GM19438 (cell line): ENCODE measurements at regions not wholly inside any gene's neighbourhood (a gene's known extent, or its start where the extent isn't known, plus 50 kb on each side); places are given as distances from the start of the nearest gene placed in this dataset.

Experiments used
- ATAC-seq: cut with Tn5 transposase; IDR thresholded peaks from one replicate; pipeline ENCODE4 v1.9.1; 2021; ENCODE audit warnings: low read depth; ENCODE audit not compliant: unreplicated experiment

DNA sequence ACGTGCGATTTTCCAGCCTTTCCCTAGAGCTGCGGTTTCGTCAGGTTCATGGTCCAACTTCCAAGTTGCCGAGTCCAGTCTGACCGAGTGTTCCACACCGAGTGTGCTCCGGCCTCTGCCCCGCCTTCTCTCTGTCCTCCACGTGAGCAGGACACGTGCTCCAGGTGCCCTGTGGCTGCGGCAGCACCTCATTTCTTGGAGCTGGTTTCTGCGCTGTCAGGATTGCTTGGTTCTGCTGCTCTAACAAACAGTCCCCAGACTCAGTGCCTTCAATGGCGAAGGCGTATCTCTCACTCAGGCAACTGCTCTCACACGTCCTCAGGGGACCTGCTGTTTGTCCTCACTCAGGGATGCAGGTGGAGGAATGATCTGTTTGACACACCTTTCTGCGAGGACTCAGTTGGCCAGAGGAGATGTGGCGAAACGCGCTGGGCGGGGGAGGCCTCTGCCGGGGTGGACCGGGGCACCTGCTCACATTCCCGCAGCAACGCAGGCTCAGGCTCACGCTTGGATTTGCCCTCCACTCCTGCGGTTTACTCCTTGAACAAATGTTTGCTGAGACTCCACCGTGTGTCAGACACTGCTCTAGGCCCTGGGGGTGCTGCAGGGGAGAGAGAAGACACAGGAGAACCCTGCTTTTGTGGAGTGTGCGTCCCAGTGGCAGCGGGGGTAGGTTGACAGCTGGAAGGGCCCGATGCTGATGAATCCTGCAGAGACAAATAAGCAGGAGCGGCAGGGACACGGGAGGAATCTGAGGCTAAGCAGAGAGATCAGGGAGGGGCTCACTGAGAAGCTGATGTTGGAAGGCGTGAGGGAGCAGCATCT is 63.4 kb upstream of the FBRSL1 start:
- no peak for ATAC-seq

DNA sequence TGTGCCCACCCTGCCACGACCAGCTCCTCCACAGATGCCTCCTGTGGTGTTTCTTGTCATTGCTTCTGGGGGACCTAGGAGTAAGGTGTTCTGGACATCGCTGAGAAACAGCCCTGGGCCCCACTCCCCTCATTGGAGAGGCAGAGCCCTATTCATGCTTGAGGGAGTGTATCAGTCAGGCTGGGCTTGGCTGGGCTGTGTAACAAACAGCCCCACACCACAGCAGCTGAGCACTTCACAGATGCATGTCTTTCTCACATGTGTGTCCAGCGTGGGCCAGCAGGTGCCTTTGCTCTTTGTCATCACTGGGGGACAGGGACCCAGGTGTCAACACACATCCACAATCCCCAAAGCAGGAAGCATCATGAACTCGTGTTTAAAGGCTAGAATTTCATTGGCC is 65.1 kb upstream of the FBRSL1 start:
- ATAC-seq: no peak

DNA sequence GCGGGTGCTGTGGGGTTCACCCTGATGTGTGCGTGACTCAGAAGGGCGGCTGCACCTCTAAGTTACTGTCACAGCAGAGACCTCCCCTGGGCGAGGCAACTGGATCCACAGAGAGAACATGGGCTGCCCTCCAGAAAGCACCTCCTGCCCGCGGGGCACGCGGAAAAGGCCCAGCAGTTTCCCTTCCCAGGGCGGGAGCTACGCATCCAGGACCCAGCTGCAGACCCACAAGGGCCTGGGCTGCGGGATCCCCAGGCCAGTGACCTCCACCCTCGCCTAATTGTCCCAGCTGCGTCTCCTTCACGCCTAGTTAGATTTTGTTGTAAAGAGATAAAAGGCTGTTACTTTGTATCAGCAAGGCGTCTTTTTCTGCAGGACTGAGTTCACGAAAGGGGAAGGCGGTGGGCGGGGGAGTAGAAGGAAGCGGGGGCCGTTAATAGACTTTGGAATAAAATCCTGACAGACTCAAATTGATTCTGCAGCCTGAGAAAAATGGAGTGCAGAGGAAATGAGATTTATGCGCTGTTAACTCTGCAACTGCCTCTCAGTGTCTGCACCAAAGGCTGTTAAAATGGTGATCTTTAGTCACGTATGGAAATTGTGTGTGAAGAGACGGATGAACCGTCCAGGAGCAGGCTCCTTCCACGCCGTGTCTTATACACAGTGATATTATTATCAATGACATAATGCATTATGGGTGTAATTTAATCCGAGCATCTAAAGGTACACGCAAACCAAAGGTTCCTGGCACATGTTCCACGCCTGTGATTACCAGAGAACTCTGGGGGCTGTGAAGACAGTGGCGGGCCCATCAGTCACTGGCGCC is 65.9 kb upstream of the FBRSL1 start:
- ATAC-seq: no peak

DNA sequence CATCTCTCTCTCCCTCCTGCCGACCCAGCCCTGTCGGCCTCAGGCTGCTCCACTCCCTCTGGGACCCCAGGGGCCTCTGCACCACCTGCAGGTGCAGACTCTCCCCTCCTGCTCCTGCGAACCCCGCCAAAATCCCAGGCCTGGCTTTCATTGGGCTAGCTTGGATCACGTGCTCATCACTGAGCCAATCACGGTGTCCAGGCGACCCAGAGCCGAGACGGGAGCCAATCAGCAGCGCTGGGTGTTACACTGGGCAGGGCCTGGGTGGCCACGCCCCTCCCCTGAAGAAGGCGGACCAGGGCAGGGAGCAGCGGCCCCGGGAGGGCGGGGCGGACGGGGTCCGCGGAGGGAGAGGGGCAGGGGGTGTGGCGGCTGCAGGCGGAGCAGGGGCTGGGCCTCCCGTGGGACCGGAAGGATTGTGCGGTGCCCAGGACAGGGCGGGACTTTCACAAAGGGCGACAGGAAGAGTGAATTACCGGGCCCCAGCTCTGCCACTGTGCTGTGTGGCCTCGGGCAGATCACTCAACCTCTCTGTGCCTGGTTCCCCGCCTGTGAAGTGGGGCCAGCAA is 66.6 kb upstream of the FBRSL1 start:
- ATAC-seq: no peak

DNA sequence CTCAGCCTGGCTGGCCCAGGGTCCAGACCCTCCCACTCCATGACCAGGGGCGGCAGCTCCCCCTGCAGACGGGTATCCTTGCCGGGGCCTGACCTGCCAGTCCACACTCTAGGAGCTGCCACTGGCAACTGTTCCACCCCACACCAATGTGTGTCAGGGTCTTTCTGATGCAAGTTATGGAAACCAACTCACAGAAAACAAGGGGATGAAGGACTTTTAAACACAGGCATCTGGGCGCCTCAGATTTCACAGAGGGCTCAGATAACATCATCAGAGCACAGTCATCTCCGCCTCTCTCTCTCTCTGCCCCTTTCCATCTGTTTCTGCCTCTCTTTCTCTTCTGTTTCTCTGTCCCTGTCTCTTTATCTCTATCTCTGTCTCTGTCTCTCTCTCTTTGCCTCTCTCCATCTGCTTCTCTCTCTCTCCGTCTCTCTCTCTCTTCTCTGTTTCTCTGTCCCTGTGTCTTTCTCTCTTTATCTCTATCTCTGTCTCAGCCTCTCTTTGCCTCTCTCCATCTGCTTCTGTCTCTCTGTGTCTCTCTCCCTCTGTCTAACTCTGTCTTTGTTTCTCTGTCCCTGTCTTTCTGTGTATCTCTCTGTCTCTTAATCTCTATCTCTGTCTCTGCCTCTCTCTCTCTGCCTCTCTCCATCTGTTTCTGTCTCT is 67.4 kb upstream of the FBRSL1 start:
- ATAC-seq: no peak

DNA sequence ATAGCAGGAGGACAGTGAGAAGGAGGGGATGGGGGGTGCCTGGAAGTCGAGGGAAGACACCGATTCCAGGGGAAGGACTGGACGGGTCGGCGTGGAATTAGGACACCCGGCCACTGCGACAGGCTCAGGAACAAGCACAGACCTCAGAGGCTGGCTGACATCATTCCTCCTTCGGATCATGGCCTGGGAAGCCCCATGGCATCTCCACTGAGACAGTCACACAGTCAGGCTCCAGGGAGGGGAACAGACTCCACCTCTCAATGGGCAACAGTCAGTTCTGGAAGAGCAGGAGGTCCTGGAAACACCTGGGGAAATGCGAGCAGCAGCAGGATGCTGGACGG is 67.9 kb upstream of the FBRSL1 start:
- ATAC-seq: no peak

DNA sequence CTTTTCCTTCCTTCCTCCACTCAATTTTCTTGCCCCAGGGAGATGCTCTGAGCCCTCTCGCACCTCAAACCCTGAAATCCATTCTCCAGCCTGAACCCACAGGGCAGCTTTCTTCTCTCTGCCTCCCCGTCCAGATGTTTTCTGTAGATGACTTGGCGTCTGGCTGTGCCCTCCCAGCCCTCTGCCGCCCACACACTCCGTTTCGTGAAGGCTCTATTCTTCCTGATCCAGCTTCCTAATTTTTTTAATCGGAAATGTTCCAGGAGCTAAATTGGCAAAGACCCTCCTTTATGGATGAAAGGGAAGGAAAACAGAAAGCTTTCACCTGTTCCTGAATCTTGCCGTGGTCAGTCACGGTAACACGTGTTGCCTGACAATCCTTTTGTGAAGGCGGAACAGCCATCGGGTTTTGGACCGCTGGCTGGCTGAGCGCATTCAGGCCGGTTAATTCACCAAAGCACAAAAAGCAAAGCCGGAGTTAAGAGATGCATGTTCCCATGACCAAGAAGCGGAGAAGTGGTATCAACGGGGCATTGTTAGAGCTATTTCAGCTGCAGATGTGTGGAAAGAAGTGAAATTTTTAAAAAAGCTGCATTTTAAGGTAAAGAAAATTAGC is 70.2 kb upstream of the FBRSL1 start:
- ATAC-seq: no peak

DNA sequence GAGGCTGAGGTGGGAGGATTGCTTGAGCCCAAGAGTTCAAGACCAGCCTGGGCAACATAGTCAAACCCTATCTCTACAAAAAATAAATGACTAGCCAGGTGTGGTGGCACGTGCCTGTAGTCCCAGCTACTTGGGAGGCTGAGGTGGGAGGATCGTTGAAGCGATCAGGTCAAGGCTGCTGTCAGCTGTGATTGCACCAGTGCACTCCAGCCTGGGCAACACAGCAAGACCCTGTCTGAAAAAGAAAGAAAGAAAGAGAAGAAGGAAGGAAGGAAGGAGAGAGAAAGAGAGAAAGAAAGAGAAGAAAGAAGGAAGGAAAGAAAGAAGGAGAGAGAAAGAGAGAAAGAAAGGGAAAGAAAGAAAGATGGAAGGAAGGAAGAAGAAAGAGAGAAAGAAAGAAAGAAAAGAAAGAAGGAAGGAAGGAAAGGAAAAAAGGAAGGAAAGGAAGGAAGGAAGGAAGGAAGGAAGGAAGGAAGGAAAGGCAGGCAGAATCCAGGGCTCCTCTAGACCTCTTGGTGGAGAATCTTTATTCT is 71.5 kb upstream of the FBRSL1 start:
- ATAC-seq: no peak

DNA sequence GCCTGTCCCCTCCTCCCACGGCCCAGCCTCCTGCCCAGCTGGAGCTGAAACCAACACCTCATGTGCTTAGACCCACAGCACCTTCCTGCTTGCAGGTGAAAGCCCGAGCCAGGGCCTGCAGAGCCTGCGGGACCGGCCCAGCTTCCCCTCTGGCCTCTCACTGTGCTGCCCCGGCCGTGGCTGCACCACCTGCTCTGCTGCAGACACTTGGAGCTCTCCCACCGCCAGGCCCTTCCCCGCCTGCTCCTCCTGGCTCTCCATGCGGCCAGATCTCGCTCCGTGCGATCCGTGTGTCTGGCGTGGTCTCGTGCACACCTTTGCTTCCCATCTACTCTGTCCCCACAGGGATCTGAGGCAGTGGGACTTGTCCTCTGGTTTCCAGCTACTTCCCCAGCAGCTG is 72.2 kb upstream of the FBRSL1 start:
- ATAC-seq: no peak

DNA sequence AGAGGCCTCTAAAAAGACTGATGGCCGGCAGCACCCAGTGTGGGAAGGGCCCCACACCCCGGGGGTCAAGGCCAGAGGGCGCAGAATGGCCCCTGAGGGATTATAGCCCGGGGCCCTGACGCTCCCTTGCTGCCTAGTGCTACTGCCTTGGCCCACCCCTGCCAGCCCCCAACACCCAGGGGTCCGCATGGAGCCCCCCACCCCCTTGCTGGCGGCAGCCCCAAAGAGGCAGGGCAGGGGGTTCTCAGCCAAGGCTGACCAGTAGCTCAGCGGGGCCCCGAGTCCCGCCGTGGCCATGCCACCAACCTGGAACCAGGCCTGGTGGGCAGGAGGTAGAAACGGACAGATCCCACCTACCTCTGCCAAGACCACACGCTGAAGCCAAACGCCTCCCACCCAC is 73.1 kb upstream of the FBRSL1 start:
- ATAC-seq: no peak

DNA sequence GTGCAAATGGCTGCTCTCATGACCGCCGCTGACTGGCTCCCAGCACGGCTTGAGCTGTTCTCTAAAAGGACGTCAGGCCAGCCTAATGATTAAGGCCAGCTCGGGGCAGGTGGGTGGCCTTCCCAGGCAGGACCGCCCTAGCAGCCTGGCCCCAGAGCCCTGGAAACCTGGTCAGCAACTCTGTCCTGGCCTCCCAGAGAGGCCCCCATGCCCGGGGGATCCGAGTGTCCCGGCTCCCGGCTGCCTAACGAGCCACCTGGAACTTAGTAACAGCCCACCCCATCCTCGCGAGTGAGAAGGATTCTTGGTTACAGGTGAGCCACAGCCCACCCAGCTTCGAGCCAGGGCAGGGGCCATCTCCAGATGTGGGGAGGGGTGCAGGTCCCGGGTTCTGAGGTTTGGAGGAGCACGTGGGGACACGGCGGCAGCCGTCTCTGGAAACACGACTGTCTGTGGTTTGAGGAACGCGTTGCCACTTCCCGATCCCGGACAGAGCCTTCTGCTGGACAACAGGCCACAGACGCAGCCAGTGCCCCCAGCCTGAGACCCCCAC is 73.8 kb upstream of the FBRSL1 start:
- ATAC-seq: no peak

DNA sequence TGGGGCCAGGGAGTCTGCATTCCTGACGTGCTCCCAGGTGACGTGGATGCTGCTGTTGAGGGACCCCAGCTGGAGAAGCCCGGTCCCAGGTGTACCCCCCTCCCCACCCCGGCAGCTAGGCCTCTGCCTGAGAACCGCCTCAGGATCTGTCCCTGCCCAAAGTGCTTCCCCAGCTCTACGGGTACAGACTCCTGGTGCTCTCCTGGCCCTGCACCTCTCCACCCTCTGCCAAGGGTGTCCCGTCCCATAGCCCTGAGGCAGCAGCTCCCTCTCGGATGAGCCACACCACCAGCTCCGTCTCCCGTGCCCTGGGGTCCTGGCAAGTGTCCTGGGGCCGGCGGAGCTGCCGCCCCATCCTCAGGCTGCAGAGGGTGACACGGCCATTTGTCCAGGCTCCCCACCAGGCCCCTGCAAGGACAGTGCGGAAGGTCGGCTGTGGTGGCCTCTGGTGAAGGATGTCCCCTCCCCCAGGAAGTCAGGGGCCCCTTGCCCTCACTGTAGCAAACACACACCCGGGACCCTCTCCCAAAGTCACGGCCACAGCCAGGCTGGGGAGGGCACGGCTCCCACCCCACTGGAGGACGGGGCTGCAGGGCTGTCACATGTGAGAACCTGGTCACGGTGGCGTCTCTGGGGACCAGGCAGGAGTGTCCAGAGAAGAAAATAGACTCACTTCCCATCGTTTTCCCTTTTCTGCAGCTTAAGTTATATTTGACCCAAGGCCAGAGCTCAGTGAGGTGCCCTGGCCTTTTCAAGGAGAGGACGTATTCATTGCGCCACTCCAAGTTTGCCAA is 74.4 kb upstream of the FBRSL1 start:
- no peak for ATAC-seq

DNA sequence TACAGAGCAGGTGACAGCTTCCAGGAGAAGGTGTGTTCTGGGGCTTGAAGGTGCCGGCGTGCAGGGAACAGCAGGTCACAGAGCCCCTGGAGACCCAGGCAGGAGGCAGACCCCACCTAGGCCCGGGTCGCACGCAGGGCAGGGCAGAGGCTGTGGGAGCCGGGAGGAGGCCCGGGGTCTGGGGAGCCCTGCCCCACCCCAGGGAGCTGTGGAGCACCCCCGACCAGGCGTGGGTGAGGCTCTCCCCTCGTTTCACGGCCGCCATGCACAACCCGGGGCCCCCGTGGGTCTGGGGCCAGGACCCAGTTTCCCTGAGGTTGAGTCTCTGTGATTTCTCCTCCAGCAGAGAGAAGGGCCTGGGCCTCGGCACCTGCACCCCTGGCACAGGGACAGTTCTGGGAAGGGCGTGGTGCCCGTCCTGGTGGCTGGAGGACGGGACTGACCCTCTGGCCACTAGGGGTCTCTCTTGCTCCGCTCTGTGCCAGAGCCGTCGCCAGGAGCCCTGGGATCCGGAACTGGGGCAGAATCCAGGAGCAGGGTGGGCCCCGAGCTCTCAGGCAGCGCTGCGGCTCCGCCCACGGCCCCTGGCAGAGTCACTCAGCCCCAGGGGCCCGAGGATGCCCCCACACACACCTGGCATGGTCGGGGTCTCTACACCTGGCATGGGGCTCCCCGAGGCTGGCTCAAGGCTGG is 75.2 kb upstream of the FBRSL1 start:
- ATAC-seq: peak; percentile 91

DNA sequence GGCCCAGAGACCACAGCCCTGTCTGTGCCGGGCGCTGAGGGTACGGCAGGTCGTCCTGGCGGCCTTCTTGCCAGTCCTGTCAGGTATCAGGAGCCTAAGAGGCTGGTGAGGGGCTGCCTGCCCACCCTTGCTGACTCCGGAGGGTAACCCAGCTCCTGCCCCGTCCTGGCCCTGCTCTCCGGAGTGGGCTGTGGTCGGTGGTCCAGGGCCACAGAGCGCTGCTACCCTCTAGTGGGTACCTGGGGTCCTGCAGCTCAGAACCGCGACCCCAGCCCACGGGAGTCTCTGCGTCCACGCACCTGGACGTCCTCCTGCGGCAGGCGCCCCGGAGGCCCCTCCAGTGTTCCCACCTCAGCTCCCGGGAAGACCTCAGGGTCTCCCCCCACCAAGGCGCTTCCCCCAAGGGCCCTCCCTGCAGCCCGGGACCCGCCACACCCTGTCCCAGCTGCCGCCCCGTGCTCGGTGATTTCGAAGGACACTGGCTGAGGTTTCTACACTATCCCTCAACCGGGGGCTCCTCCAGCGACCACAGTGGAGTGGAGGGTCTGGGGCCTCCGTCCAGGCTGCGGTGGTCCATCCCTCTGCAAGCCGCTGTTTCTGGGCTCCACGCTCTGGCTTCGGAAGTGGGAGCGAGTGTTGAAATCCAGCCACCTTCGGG is 75.9 kb upstream of the FBRSL1 start:
- no peak for ATAC-seq

DNA sequence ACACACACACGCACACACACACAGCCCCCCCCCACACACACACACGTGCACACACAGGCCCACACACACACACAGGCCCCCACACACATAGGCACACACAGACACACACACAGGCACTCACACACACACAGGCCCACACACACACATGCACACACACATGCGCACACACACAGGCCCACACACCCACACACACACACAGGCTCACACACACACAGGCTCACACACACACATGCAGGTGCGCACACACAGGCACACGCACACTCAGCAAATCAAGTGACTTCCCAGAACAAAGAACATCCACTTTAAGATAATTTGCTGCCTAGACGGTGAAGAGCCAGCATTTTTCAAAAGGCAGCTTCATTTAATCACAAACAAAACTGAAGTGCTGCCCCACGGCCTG is 78.5 kb upstream of the FBRSL1 start:
- ATAC-seq: no peak

DNA sequence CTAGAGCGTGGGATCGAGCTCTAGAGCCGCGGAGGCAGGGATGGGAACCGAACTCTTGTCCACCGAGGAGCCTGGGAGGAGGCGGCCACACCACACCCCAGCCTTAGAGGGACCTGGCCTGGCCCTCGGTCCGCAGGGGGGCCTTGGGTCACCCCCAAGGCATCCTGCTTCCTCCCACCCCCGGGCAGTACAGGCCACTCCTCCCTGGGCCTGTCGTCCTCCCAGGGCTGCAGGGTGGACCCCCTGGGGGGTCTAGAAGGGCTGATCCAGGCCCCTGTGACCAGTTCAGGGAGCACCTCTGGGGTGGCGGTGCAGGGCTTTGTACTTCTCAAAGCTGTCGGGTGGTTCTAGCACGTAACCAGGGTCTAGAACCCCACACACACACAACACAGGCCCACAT is 79.1 kb upstream of the FBRSL1 start:
- ATAC-seq: no peak

DNA sequence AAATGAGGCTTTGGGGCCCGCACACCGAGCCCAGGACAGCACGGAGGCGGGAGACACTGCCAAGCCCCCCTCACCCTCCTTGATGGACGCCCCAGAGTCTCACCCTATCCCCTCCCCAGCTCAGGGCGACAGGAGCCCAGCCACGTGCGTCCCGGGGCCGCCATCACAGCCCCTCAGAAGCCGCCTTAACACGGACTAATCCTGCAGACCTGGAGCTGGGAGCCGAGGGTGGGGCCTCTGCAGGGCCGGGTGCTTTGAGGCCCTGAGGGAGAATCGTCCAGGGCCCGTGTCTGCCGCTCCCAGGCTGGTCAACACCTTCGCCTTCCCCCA is 79.7 kb upstream of the FBRSL1 start:
- no peak for ATAC-seq

DNA sequence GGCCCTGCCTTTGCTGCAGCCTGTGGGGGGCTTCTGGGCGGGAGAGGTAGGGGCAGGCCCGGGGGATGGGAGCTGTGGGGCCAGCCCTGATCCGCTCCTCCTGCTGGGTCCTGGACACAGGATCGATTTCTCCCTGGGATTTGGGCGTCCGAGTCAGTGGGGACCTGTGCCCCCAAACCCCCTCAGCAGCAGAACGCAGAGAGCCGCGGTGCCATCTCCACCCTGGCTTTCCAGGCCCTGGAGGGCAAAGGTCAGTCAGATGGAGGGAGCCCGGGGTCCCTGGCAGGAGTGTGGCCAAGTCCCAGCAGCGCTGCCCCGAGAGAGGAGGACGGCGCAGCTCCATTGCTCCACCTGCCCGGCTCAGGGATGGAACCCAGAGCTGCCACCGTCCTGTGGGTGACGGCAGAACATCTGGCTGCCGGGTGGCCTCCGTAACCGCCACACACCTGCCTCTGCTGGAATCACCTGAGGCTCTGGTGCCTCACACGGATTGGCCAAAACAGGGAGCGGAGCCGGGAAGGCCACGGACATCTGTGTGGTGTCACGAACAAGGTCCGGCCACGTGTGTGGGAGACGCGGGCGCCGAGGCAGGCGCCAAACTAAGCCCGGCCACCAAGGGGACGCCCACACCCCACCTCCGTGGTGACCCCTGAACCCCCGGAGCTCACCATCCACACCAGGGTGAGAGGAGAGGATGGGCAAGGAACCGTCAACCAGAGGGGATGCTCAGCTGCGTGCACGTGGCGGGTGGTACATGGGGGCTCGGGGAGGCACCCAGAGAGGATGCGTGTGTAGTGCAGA is 80.3 kb upstream of the FBRSL1 start:
- ATAC-seq: no peak
